Hepatocyte (in vitro differentiated cells): ENCODE measurements at regions not wholly inside any gene's neighbourhood (a gene's known extent, or its start where the extent isn't known, plus 50 kb on each side); places are given as distances from the start of the nearest gene placed in this dataset.
"Not testable (repeated sequence)": the region's sequence is repeated elsewhere in the genome, so short reads cannot be mapped to it uniquely, and the experiment has no call there.

Source experiments
- DNase-seq: peaks from one replicate; pipeline ENCODE4 v3.0.0-alpha.2; 2016; ENCODE audit warnings: low spot score
- H2AFZ ChIP-seq: fragments of 200-600 bp; sonication (generic); 2 replicates; pipeline ENCODE4 v1.6.0; 2016; ENCODE audit warnings: antibody characterized with exemption, mild to moderate bottlenecking
- H3K27ac ChIP-seq: fragments of 200-600 bp; sonication (generic); 2 replicates; pipeline ENCODE4 v1.5.1; 2016; ENCODE audit warnings: mild to moderate bottlenecking
- H3K27me3 ChIP-seq: fragments of 200-600 bp; sonication (generic); 2 replicates; pipeline ENCODE4 v1.6.1; 2016
- H3K36me3 ChIP-seq: fragments of 200-600 bp; sonication (generic); replicated peaks from 2 replicates; pipeline ENCODE4 v1.5.1; 2016; ENCODE audit warnings: low read depth; ENCODE audit not compliant: insufficient read depth
- H3K4me1 ChIP-seq: fragments of 200-600 bp; sonication (generic); 2 replicates; pipeline ENCODE4 v1.5.1; 2016; ENCODE audit warnings: mild to moderate bottlenecking, moderate library complexity; ENCODE audit not compliant: insufficient read depth
- H3K4me2 ChIP-seq: fragments of 200-600 bp; sonication (generic); 2 replicates; pipeline ENCODE4 v1.6.0; 2016
- H3K4me3 ChIP-seq: fragments of 200-600 bp; sonication (generic); 2 replicates; pipeline ENCODE4 v1.5.1; 2016; ENCODE audit warnings: mild to moderate bottlenecking
- H3K79me2 ChIP-seq: fragments of 200-600 bp; sonication (generic); 2 replicates; pipeline ENCODE4 v1.6.0; 2017; ENCODE audit warnings: mild to moderate bottlenecking
- H3K9me2 ChIP-seq: fragments of 200-600 bp; sonication (generic); replicated peaks from 2 replicates; pipeline ENCODE4 v1.6.0; 2017; ENCODE audit warnings: mild to moderate bottlenecking; ENCODE audit not compliant: insufficient read depth
- H3K9me3 ChIP-seq: fragments of 200-600 bp; sonication (generic); 2 replicates; pipeline ENCODE4 v1.5.1; 2016; ENCODE audit warnings: low read depth, mild to moderate bottlenecking
- H4K20me1 ChIP-seq: fragments of 200-600 bp; sonication (generic); 2 replicates; pipeline ENCODE4 v1.6.0; 2016; ENCODE audit warnings: mild to moderate bottlenecking; ENCODE audit not compliant: insufficient read depth, poor library complexity, severe bottlenecking
- EZH2 ChIP-seq: fragments of 200-600 bp; sonication (generic); IDR thresholded peaks from 2 replicates; pipeline ENCODE4 v1.6.1; 2016; ENCODE audit warnings: antibody characterized with exemption, mild to moderate bottlenecking, borderline replicate concordance
- EZH2phosphoT487 ChIP-seq: fragments of 200-600 bp; sonication (generic); IDR thresholded peaks from one replicate; pipeline ENCODE4 v1.6.1; 2018; ENCODE audit warnings: antibody characterized with exemption, mild to moderate bottlenecking, low read depth, moderate library complexity; ENCODE audit not compliant: unreplicated experiment, severe bottlenecking
- WGBS: methylation state at CpG from one replicate; pipeline ENCODE4 v1.1.6; 2016; ENCODE audit warnings: low lambda C conversion rate; ENCODE audit errors: missing lambda C conversion rate; 5-methylcytosine and 5-hydroxymethylcytosine counted together
- TF ChIP-seq, protein P1 (sequence below): fragments of 200-600 bp; sonication (generic); IDR thresholded peaks from 2 replicates; pipeline ENCODE4 v1.5.1; 2016; ENCODE audit warnings: antibody characterized with exemption, mild to moderate bottlenecking; ENCODE audit not compliant: poor library complexity

DNA sequence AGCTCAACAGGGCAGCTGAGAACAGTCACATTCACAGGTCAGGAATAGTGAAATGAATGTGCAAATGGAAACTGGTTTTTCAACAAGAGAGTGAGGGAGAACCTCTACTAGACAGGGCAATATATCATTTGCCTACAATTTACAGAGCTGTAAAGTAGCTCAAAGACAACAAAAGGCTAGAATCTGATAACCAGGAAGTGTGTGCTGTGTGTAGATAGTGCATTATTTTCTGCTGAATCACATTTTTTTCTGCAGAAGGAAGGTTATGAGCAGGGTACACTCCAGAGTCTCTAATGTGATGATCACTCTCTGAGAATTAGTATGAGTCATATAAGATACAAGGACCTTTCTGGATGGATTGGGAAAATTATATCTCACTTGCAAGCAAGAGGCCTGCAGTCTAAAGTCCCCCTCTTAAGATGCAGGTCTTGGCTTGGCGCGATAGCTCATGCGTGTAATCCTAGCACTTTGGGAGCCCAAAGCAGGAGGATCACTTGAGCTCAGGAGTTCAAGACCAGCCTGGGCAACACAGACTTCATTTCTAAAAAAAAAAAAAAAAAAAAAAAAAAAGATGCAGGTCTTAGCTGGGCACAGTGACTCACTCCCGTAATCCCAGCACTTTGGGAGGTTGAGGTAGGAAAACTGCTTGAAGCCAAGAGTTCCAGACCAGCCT is 59.9 kb upstream of the COBL start:
- peak overlapping the region; percentile 87 for H3K27ac ChIP-seq
- WGBS: 68% methylated on average over 4 of the region's 4 CpGs

DNA sequence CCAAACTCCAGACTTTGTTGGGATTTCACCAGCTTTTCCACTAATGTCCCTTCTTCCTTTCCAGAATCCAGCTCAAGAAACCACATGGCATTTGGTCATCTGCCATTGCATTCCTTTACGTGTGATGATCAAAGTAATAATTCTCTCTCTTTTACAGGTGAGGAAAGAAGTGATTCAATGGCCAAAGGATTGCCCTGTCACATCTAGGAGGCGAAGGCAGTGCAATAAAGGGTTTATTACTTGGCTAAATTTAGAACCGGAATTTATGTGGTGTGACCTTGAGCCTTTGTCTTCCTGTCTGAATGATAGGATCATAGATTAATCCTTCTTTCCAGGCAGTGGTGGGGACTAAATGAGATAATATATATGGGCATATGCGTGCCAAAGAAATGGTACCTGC is 58.3 kb upstream of the COBL start:
- no peak for TF ChIP-seq EZH2phosphoT487
- TF ChIP-seq, protein P1, sequence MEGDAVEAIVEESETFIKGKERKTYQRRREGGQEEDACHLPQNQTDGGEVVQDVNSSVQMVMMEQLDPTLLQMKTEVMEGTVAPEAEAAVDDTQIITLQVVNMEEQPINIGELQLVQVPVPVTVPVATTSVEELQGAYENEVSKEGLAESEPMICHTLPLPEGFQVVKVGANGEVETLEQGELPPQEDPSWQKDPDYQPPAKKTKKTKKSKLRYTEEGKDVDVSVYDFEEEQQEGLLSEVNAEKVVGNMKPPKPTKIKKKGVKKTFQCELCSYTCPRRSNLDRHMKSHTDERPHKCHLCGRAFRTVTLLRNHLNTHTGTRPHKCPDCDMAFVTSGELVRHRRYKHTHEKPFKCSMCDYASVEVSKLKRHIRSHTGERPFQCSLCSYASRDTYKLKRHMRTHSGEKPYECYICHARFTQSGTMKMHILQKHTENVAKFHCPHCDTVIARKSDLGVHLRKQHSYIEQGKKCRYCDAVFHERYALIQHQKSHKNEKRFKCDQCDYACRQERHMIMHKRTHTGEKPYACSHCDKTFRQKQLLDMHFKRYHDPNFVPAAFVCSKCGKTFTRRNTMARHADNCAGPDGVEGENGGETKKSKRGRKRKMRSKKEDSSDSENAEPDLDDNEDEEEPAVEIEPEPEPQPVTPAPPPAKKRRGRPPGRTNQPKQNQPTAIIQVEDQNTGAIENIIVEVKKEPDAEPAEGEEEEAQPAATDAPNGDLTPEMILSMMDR: no peak
- no peak for TF ChIP-seq EZH2
- H3K79me2 ChIP-seq: no peaks in the 10 kb centered on the region
- DNase-seq: no peak
- H3K36me3 ChIP-seq: no peaks in the 10 kb centered on the region
- H3K27me3 ChIP-seq: no peaks in the 10 kb centered on the region
- no peaks in the 10 kb centered on the region for H3K9me3 ChIP-seq
- H4K20me1 ChIP-seq: no peaks in the 10 kb centered on the region
- H3K4me2 ChIP-seq: no peak overlapping the region
- H3K9me2 ChIP-seq: no peaks in the 10 kb centered on the region
- H3K27ac ChIP-seq: peak overlapping the region; percentile 87
- peaks cover 6% of the 10 kb centered on the region for H3K4me1 ChIP-seq
- H2AFZ ChIP-seq: no peak overlapping the region
- H3K4me3 ChIP-seq: no peak overlapping the region
- 64% methylated on average over 4 of the region's 4 CpGs for WGBS

More for the DNA sequence above, 59.9 kb upstream of the COBL start:
- Histone ChIP-seq H2AFZ (no peak overlapping the region), H3K4me3 (no peak overlapping the region), H3K4me1 (peaks cover 6% of the 10 kb centered on the region), H3K36me3 (no peaks in the 10 kb centered on the region), H4K20me1 (no peaks in the 10 kb centered on the region), H3K9me2 (no peaks in the 10 kb centered on the region), H3K4me2 (no peak overlapping the region), H3K79me2 (no peaks in the 10 kb centered on the region), H3K27me3 (no peaks in the 10 kb centered on the region), H3K9me3 (no peaks in the 10 kb centered on the region)
- TF ChIP-seq EZH2phosphoT487 (no peak), EZH2 (no peak)
- TF ChIP-seq, protein P1: no peak
- peak; percentile 66 for DNase-seq

DNA sequence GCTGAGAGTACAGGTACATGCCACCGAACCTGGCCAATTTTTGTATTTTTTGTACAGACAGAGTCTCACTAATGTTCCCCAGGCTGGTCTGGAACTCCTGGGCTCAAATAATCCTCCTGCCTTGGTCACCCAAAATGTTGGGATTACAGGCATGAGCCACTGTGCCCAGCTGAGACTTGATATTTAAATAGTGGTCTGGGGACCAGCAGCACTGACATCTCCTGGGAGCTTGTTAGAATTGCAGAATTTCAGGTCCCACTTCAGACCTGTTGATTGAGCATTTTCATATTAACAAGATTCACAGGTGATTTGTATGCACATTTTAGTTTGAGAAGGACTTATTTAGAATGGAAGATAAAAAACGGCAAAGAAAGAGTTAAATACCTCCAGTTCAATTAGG is 57.0 kb upstream of the COBL start:
- DNase-seq, H3K9me2 ChIP-seq, H3K4me1 ChIP-seq, H3K27ac ChIP-seq, H3K27me3 ChIP-seq, H3K79me2 ChIP-seq, H3K4me2 ChIP-seq, H4K20me1 ChIP-seq, H3K4me3 ChIP-seq, H3K9me3 ChIP-seq, H2AFZ ChIP-seq, H3K36me3 ChIP-seq: not testable (repeated sequence)
- 74% methylated on average over 2 of the region's 2 CpGs for WGBS

DNA sequence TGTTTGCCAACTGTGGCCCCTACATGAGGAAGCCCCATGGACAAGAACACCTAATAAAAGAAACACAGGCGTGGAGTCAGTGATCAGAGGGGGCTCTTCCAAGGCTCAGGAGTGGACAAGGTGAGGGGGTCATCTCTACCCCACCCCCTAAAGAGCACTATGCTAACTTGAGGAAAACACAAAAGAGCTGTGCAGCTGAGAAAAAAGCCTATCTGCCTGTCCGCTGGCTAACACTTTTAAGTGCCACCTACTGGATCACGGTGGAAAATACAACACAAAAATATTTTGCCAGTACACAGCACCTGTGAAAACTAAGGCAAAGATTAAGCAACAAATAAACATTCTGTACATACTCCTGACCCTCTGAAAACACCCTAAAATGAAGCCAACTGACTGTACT is 53.1 kb upstream of the COBL start:
- no peaks in the 10 kb centered on the region for H3K36me3 ChIP-seq
- H3K27ac ChIP-seq: no peak overlapping the region
- H3K27me3 ChIP-seq: no peaks in the 10 kb centered on the region
- no peaks in the 10 kb centered on the region for H3K9me3 ChIP-seq
- no peak overlapping the region for H2AFZ ChIP-seq
- H3K9me2 ChIP-seq: no peaks in the 10 kb centered on the region
- H3K4me3 ChIP-seq: no peak overlapping the region
- no peaks in the 10 kb centered on the region for H3K79me2 ChIP-seq
- TF ChIP-seq EZH2phosphoT487 (no peak), EZH2 (no peak)
- TF ChIP-seq, protein P1: peak; percentile 50
- WGBS: 16% methylated on average over 3 of the region's 3 CpGs
- H4K20me1 ChIP-seq: no peaks in the 10 kb centered on the region
- H3K4me1 ChIP-seq: no peaks in the 10 kb centered on the region
- H3K4me2 ChIP-seq: no peak overlapping the region
- DNase-seq: peak; percentile 51

DNA sequence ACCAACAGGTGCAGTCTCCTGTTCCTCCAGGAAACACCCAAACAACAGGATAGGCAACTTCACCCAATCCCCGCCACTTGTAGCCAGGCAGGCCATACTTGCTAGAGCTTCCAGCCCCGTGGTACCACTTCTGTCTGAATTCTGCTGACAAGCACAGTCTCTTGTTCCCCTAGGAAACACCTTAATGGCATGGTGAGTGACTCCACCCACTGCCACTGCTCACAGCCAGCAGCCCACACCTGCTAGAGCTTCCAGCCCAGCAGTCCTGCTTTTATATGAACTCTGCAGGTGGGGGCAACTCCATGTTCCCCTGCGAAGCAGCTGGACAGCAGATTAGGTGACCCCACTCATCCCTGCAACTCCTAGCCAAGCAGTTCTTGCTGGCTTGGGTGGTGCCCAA is 52.6 kb upstream of the COBL start:
- not testable (repeated sequence) for H3K9me3 ChIP-seq, H3K27ac ChIP-seq, H4K20me1 ChIP-seq, H3K79me2 ChIP-seq, DNase-seq, H3K36me3 ChIP-seq, H3K4me2 ChIP-seq, H3K9me2 ChIP-seq, H3K27me3 ChIP-seq, H3K4me1 ChIP-seq, H3K4me3 ChIP-seq, H2AFZ ChIP-seq
- 71% methylated on average over 3 of the region's 3 CpGs for WGBS
